ENCODE measurements at regions not wholly inside any gene's neighbourhood (a gene's known extent, or its start where the extent isn't known, plus 50 kb on each side); places are given as distances from the start of the nearest gene placed in this dataset.
"Not testable (repeated sequence)": the region's sequence is repeated elsewhere in the genome, so short reads cannot be mapped to it uniquely, and the experiment has no call there.

DNA sequence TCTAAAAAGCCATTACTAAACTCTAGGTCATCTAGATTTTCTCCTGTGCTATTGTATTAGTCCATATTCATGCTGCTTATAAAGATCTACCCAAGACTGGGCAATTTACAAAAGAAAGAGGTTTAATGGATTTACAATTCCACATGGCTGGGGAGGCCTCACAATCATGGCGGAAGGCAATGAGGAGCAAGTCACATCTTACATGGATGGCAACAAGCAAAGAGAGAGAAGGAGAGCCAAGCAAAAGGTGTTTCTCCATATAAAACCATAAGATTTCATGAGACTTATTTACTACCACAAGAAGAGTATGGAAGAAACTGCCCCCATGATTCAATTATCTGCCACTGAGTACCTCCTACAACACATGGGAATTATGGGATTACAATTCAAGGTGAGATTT, 69.6 kb upstream of the CCDC6 start:
- not testable (repeated sequence) for DNase-seq (ENCODE audit: low spot score); ATAC-seq

DNA sequence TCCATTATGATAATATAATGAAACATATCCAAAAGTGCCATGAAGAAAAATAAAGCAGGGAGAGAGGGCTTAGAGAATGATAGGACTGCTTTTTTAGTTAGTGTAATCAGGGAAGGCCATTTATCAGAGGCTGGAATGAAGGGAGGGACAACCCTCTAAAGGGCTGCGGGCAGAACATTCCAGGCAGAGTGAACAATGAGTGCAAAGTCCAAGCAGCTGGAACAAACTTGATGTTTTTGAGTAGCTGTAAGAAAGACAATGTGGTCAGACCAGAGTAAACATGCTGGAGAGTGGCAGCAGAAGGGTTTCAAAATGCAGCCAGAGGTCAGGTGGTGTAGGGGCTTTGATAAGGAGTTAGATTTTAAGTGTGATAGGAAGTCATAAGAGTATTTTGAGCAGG, 65.6 kb upstream of the CCDC6 start:
- ATAC-seq (peak; percentile 49), DNase-seq (ENCODE audit: low spot score) (no peak)

DNA sequence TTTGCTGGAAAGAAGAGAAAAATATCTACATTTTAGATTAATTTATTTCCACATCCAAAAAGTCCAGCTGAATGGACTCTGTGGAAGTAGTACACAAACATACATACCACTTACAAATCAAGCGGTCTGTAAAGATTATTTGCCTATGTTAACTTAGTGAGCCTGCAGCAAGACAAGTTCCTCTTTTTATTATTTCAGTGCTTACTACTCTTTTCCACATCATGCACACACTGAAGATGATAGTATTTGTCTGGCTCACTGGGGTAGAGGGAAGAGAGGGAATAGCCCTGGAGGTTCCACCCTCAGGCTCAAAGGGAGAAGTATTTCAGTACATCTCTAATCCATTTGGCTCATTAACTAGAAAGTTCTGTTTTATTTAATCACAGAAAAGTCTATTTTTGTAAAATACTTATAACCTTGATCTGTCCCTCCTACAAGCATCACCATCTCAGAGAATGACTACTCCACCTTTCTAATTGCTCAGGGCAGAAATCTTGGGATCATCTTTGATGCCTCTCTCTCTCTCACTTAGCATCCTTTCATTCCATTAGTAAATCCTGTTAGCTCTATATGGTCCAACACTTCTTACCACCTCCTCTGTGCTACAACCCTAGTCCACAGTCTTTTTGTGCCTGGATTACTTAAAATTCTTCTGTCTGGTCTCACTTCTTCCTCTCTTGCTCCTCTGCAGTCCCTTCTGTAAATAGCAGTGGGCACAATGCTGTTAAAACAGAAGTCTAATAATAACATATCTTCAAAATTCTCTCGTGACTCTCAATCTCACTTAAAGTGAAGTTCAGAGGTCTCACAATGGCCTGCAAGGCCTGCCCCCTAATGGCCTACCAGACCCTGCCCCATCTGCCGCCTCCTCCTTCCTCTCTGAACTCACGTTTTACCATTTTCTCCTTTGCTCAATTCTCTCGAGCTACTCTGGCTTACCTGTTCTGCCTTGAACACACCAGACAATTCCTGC, 64.3 kb upstream of the CCDC6 start:
- DNase-seq (ENCODE audit: low spot score) = no peak
- no peak for ATAC-seq

DNA sequence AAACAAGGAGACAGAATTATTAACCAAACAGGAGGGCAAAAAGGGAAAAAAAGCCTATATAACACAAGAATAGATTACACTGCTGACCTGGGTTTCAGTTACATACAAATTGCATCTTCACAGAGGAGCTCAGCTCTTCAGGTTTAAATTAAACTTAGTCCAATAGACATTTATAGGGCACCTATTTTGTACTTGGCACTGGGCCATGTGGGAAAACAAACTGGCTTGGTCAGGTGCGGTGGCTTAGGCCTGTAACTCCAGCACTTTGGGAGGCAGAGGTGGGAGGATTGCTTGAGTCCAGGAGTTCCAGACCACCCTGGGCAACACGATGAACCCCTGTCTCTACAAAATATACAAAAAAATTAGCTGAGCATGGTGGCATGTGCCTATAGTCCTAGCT, 62.3 kb upstream of the CCDC6 start:
- DNase-seq (ENCODE audit: low spot score) (no peak), ATAC-seq (no peak)

DNA sequence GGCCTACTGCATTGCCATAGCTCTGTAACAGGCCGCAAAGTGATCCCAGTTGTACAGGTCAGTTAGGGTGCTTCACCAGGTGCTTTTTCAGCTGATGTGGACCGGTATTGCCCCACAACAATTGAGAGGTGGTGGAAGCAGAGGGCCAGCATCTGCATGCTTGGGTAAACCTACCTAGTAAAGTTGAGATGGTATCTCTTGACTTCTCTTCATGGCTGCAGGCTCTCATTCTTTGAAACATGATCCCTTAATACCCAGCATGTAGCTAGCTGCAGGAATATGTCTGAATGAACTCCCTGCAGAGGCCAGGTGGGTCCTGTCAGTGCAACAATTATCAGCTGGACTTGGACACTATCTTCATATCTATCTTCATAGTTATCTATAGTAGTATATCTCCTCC, 60.7 kb upstream of the CCDC6 start:
- DNase-seq (ENCODE audit: low spot score) (no peak), ATAC-seq (no peak)

DNA sequence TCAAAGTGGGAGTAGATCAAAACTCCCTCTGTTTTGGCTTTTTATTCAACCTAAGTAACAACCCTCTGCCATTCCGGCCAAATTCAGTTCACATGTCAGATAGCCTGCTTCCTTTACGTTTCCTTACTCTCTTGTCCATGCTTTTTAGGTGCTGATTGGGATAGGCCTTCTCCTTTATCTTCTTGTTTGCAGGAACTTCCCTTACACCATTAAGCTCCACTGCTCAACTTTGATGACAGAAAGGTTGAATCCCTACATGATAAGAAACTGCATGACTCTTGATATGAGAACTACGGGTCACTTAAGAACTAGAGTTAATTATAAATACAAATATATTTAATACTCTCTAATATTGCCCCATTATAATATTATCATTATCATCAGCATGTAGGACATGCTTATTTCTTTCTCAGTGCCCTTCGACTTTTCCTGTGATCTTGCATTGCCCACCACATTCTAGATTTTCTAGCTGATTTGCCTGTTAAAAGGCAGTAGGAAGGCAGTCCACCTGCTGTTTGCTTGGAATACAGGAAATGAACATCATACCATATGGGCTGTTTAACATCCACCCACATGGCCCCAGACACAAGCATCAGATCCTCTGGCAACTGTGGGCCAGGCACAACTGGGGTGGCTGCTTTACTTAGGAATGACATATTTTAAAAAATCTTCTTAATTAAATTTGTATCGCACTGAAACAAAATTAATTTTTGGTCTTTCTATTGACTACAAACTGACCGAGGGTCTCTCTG, 59.7 kb upstream of the CCDC6 start:
- ATAC-seq = no peak
- no peak for DNase-seq (ENCODE audit: low spot score)

DNA sequence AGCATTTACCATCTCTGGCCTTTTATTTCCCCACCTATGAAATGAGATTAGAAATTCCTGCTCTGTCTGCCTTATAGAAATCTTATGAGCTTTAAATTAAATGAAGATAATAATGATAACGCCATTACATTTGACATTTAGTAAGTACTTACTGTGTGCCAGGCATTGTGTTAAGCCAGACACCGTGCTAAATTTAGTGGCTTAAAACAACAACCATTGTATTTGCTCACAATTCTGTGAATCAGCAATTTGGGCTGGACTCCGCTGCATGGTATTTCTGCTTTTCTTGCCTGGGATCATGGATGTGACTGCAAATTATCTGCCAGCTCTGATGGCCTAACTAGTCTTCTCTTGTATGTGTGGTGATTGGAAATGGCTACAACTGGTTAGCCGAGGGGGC, 56.4 kb upstream of the CCDC6 start:
- ATAC-seq = no peak

DNA sequence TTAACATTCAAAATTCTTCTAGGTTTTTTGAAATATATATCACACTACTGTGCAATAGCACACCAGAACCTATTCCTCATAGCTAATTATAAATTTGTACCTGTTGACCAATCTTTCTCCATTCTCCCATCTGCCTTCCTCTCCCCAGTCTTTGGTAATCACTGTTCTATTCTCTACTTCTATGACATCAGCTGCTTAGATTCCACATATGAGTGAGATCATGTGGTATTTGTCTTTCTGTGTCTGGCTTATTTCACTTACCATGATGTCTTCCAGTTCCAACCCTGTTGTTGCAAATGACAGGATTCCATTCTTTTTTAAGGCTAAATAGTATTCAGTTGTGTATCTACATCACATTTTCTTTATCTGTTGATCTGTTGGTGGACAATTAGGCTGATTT, 54.4 kb upstream of the CCDC6 start:
- ATAC-seq (no peak), DNase-seq (ENCODE audit: low spot score) (no peak)

More for the DNA sequence above, 56.4 kb upstream of the CCDC6 start:
- no peak for DNase-seq (ENCODE audit: low spot score)

DNA sequence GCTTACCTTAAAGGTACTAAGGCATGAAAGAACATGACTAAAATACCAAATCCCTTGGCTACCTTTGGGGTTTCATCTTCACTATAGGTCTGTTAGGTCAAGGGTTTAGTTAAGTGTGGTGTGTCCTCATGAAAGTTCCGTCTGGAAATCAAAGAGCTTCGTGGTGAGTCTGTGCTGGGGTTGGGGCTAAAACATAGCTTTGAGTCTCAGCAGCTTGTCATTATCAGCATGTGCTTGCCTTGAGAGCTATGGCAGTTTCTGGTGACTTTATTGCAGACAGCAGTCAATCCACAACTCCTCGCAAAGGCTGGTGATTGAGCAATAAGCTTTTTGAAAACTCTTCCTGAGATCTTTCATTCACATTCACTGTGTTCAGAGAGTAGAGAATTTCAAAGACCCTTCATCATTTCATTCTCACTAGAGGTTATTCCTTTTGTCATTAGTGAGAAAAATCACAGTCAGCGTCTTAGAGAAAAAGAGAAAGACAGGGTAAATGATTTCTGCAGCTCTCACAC, 53.2 kb upstream of the CCDC6 start:
- no peak for ATAC-seq

DNA sequence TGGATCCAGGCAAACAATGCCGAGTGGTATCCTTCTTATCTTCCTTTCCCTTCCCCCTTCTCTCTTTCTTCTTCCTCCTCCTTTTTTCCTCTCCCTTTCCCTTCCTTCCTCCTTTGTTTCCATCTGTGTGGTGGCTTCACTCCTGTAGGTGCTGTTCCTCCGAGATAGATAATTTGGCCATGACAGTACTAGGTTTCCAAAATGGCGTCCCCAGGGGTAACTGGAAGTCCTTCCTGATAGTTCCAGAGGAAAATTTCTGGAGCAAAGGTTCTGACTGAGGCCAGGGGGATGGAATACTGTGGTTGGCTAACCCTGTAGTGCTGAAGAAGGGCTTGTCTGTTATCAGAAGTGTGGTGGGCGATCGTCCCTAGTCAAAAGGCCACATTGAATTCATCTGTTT, 52.5 kb upstream of the CCDC6 start:
- ATAC-seq = no peak
- no peak for DNase-seq (ENCODE audit: low spot score)

More for the DNA sequence above, 53.2 kb upstream of the CCDC6 start:
- DNase-seq (ENCODE audit: low spot score) = no peak

DNA sequence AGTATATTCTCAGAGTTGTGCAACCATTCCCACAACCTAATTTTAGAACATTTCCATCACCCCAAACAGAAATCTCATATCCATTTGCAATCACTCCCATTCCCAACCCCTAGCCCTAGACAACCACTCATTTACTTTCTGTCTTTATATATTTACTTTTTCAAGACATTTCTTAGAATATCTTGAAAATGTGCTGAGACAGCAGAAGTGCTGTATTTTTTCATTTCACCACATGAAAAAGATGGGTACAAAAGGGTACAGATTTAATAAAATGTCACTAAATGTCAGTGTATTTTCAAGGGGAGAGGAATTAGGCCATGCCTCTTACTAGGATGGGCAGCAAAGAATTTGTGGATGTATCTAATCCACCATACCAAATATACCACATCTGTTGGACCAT, 51.6 kb upstream of the CCDC6 start:
- DNase-seq (ENCODE audit: low spot score) (no peak), ATAC-seq (no peak)

Measured in left lobe of liver (tissue), 2 donors.